ENCODE measurements at regions not wholly inside any gene's neighbourhood (a gene's known extent, or its start where the extent isn't known, plus 50 kb on each side); places are given as distances from the start of the nearest gene placed in this dataset.

- TF ChIP-seq CTCF (IDR thresholded peaks at IDR 0.05) (no peak), TCF7L2 (IDR thresholded peaks at IDR 0.05; ENCODE audit: low read depth, low read length) (no peak), REST (IDR thresholded peaks at IDR 0.05; ENCODE audit: insufficient read depth in 1 of 2, low read depth in 2 of 2, low read length in 1 of 2) (no peak), POLR2AphosphoS5 (IDR thresholded peaks at IDR 0.05; ENCODE audit: low read depth, low read length) (no peak), SIN3A (IDR thresholded peaks at IDR 0.05; ENCODE audit: borderline replicate concordance, insufficient read depth, low read depth, low read length) (no peak)
- ChIA-PET POLR2A (no interaction called here), CTCF (no interaction called here)
- in situ Hi-C loops (cut with HindIII; ENCODE audit: low pct_unique_long_range_greater_than_20kb, low sequenced_read_pairs), result no loop called here
- no peaks in the 10 kb centered on the region for H3K27me3 ChIP-seq (ENCODE audit: control insufficient read depth, insufficient read depth, low read length)
- no peak overlapping the region for H3K4me3 ChIP-seq (ENCODE audit: low read depth in 2 of 2, low read length in 2 of 2)
- H3K27ac ChIP-seq (ENCODE audit: low read length), result no peak overlapping the region
- DNase-seq (ENCODE audit: low read depth, low spot score) (no peak), ATAC-seq (no peak)
- intact Hi-C loops (cut with micrococcal nuclease; ENCODE audit: unreplicated experiment), result no loop called here
- BruUV-seq (replicated peaks), result no TSS peak
- H3K9me3 ChIP-seq (ENCODE audit: control insufficient read depth, insufficient read depth, low read depth, low read length), result no peaks in the 10 kb centered on the region
- no peaks in the 10 kb centered on the region for H3K36me3 ChIP-seq (ENCODE audit: control insufficient read depth, insufficient read depth, low read length)
- H3K4me1 ChIP-seq (ENCODE audit: control insufficient read depth, insufficient read depth, low read length), result no peaks in the 10 kb centered on the region
Observed at GRCh38 chr10:108132303-108132702, 967.8 kb upstream of the SORCS1 start.

GRCh38 chr10:108130575-108130974 lies 966.1 kb upstream of the SORCS1 start:
- Histone ChIP-seq H3K9me3 (ENCODE audit: control insufficient read depth, insufficient read depth, low read depth, low read length) (no peaks in the 10 kb centered on the region), H3K4me3 (ENCODE audit: low read depth in 2 of 2, low read length in 2 of 2) (no peak overlapping the region), H3K27me3 (ENCODE audit: control insufficient read depth, insufficient read depth, low read length) (no peaks in the 10 kb centered on the region), H3K27ac (ENCODE audit: low read length) (no peak overlapping the region), H3K4me1 (ENCODE audit: control insufficient read depth, insufficient read depth, low read length) (no peaks in the 10 kb centered on the region), H3K36me3 (ENCODE audit: control insufficient read depth, insufficient read depth, low read length) (no peaks in the 10 kb centered on the region)
- POLR2A ChIA-PET, result no interaction called here
- no TSS peak for BruUV-seq (replicated peaks)
- ATAC-seq (no peak), DNase-seq (ENCODE audit: low read depth, low spot score) (no peak)
- TF ChIP-seq REST (IDR thresholded peaks at IDR 0.05; ENCODE audit: insufficient read depth in 1 of 2, low read depth in 2 of 2, low read length in 1 of 2) (no peak), SIN3A (IDR thresholded peaks at IDR 0.05; ENCODE audit: borderline replicate concordance, insufficient read depth, low read depth, low read length) (no peak), TCF7L2 (IDR thresholded peaks at IDR 0.05; ENCODE audit: low read depth, low read length) (no peak), CTCF (IDR thresholded peaks at IDR 0.05) (no peak)
- CTCF ChIA-PET, result no interaction called here
- in situ Hi-C loops (cut with HindIII; ENCODE audit: low pct_unique_long_range_greater_than_20kb, low sequenced_read_pairs), result no loop called here
- intact Hi-C loops (cut with micrococcal nuclease; ENCODE audit: unreplicated experiment), result no loop called here

Data from Panc1 (cell line).